CD4-positive, alpha-beta T cell treated with Interleukin-15 for 1 hour (primary cell): ENCODE measurements at regions not wholly inside any gene's neighbourhood (a gene's known extent, or its start where the extent isn't known, plus 50 kb on each side); places are given as distances from the start of the nearest gene placed in this dataset.
"Not testable (repeated sequence)": the region's sequence is repeated elsewhere in the genome, so short reads cannot be mapped to it uniquely, and the experiment has no call there.

Source experiments
- DNase-seq: peaks from one replicate; pipeline ENCODE4 v3.0.0-alpha.2; 2020

GRCh38 chr2:194907569-194907968, 749.5 kb upstream of the SLC39A10 start:
- no peak for DNase-seq

- no peak for DNase-seq
Measured at GRCh38 chr2:194896871-194897270, 760.2 kb upstream of the SLC39A10 start.

GRCh38 chr2:194883711-194884110, 773.3 kb upstream of the SLC39A10 start:
- DNase-seq, result no peak

GRCh38 chr2:194870974-194871535, 786.0 kb upstream of the SLC39A10 start:
- DNase-seq, result no peak

GRCh38 chr2:194867328-194867727, 789.7 kb upstream of the SLC39A10 start:
- DNase-seq, result no peak

GRCh38 chr2:194854941-194855340, 802.1 kb upstream of the SLC39A10 start:
- DNase-seq, result no peak

- DNase-seq, result no peak
Measured at GRCh38 chr2:194842871-194843270, 814.2 kb upstream of the SLC39A10 start.

- not testable (repeated sequence) for DNase-seq
Measured at GRCh38 chr2:194834371-194834770, 822.7 kb upstream of the SLC39A10 start.

- no peak for DNase-seq
Measured at GRCh38 chr2:194826241-194826640, 830.8 kb upstream of the SLC39A10 start.

- DNase-seq, result no peak
Measured at GRCh38 chr2:194824450-194824849, 832.6 kb upstream of the SLC39A10 start.

- DNase-seq, result no peak
Measured at GRCh38 chr2:194822657-194823056, 834.4 kb upstream of the SLC39A10 start.

GRCh38 chr2:194822097-194822496, 834.9 kb upstream of the SLC39A10 start:
- no peak for DNase-seq

- DNase-seq, result no peak
Measured at GRCh38 chr2:194819367-194819766, 837.7 kb upstream of the SLC39A10 start.

- no peak for DNase-seq
Measured at GRCh38 chr2:194815475-194815874, 841.6 kb upstream of the SLC39A10 start.

- no peak for DNase-seq
Measured at GRCh38 chr2:194802589-194802988, 854.4 kb upstream of the SLC39A10 start.

- DNase-seq, result not testable (repeated sequence)
Measured at GRCh38 chr2:194787071-194787470, 870.0 kb upstream of the SLC39A10 start.

- not testable (repeated sequence) for DNase-seq
Measured at GRCh38 chr2:194771394-194771793, 885.6 kb upstream of the SLC39A10 start.

- no peak for DNase-seq
Measured at GRCh38 chr2:194769030-194769429, 888.0 kb upstream of the SLC39A10 start.

GRCh38 chr2:194765723-194766122, 891.3 kb upstream of the SLC39A10 start:
- no peak for DNase-seq

GRCh38 chr2:194750926-194751325, 906.1 kb upstream of the SLC39A10 start:
- DNase-seq, result no peak

- no peak for DNase-seq
Measured at GRCh38 chr2:194745557-194746146, 911.4 kb upstream of the SLC39A10 start.

GRCh38 chr2:194742706-194743105, 914.3 kb upstream of the SLC39A10 start:
- DNase-seq, result no peak

GRCh38 chr2:194739217-194739616, 917.8 kb upstream of the SLC39A10 start:
- no peak for DNase-seq

- DNase-seq, result no peak
Measured at GRCh38 chr2:194735837-194736542, 921.0 kb upstream of the SLC39A10 start.
